WTC11 (cell line): ENCODE measurements at regions not wholly inside any gene's neighbourhood (a gene's known extent, or its start where the extent isn't known, plus 50 kb on each side); places are given as distances from the start of the nearest gene placed in this dataset.

ENCODE experiments used
- CREB1 ChIP-seq: sonication (generic); formaldehyde crosslinking; IDR thresholded peaks from 2 replicates; pipeline ENCODE4 v1.8.0; 2023; ENCODE audit warnings: mild to moderate bottlenecking, missing genetic modification reagents
- ESRRA ChIP-seq: sonication (generic); formaldehyde crosslinking; IDR thresholded peaks from 2 replicates; pipeline ENCODE4 v1.8.1; 2022; ENCODE audit warnings: mild to moderate bottlenecking, missing genetic modification reagents, borderline replicate concordance
- GRHL2 ChIP-seq: fragments of 250-450 bp; sonication (Bioruptor Pico); IDR thresholded peaks from 2 replicates; pipeline ENCODE4 v1.8.0; 2022; ENCODE audit warnings: mild to moderate bottlenecking, moderate library complexity; ENCODE audit not compliant: insufficient replicate concordance, severe bottlenecking
- TF ChIP-seq, protein P1 (sequence below): fragments of 200-600 bp; IDR thresholded peaks from 2 replicates; pipeline ENCODE4 v1.8.0; 2022; ENCODE audit warnings: antibody characterized with exemption
- TF ChIP-seq, protein P2 (sequence below): sonication (generic); formaldehyde crosslinking; IDR thresholded peaks from 2 replicates; pipeline ENCODE4 v1.8.1; 2022; ENCODE audit warnings: low read depth, missing genetic modification reagents, borderline replicate concordance
- TF ChIP-seq, protein P3 (sequence below): sonication (generic); formaldehyde crosslinking; IDR thresholded peaks from 2 replicates; pipeline ENCODE4 v1.8.0; 2023; ENCODE audit warnings: missing genetic modification reagents

DNA sequence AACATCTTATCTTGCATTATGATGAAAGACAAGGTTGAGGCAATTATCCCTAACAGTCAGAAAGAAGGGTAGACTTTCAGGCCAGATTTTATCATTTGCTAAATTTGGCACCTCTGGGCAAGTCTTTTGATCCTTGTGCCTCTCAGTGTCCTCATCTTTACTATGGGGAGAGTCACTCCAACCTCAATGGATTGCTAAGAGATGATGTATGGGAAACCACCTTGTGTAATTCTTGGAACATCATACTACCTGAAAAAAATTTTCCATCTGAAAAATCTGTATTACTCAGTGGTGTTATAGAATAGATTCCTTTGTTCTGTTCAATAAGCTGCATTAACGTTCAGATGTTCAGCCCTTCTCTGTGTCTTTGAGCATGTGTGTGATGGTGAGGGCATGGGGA, 230.7 kb downstream of the TGFB2 start:
- no peak for TF ChIP-seq ESRRA (CRISPR knock-in tag)
- TF ChIP-seq, protein P1, sequence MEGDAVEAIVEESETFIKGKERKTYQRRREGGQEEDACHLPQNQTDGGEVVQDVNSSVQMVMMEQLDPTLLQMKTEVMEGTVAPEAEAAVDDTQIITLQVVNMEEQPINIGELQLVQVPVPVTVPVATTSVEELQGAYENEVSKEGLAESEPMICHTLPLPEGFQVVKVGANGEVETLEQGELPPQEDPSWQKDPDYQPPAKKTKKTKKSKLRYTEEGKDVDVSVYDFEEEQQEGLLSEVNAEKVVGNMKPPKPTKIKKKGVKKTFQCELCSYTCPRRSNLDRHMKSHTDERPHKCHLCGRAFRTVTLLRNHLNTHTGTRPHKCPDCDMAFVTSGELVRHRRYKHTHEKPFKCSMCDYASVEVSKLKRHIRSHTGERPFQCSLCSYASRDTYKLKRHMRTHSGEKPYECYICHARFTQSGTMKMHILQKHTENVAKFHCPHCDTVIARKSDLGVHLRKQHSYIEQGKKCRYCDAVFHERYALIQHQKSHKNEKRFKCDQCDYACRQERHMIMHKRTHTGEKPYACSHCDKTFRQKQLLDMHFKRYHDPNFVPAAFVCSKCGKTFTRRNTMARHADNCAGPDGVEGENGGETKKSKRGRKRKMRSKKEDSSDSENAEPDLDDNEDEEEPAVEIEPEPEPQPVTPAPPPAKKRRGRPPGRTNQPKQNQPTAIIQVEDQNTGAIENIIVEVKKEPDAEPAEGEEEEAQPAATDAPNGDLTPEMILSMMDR = no peak
- no peak for TF ChIP-seq GRHL2 (CRISPR knock-in tag)
- TF ChIP-seq CREB1 = no peak
- TF ChIP-seq, protein P2, sequence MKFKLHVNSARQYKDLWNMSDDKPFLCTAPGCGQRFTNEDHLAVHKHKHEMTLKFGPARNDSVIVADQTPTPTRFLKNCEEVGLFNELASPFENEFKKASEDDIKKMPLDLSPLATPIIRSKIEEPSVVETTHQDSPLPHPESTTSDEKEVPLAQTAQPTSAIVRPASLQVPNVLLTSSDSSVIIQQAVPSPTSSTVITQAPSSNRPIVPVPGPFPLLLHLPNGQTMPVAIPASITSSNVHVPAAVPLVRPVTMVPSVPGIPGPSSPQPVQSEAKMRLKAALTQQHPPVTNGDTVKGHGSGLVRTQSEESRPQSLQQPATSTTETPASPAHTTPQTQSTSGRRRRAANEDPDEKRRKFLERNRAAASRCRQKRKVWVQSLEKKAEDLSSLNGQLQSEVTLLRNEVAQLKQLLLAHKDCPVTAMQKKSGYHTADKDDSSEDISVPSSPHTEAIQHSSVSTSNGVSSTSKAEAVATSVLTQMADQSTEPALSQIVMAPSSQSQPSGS (CRISPR knock-in tag) = no peak
- TF ChIP-seq, protein P3, sequence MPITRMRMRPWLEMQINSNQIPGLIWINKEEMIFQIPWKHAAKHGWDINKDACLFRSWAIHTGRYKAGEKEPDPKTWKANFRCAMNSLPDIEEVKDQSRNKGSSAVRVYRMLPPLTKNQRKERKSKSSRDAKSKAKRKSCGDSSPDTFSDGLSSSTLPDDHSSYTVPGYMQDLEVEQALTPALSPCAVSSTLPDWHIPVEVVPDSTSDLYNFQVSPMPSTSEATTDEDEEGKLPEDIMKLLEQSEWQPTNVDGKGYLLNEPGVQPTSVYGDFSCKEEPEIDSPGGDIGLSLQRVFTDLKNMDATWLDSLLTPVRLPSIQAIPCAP (CRISPR knock-in tag) = no peak
